GM19438 (cell line): ENCODE measurements at regions not wholly inside any gene's neighbourhood (a gene's known extent, or its start where the extent isn't known, plus 50 kb on each side); places are given as distances from the start of the nearest gene placed in this dataset.
"Not testable (repeated sequence)": the region's sequence is repeated elsewhere in the genome, so short reads cannot be mapped to it uniquely, and the experiment has no call there.

Source experiments
- ATAC-seq: cut with Tn5 transposase; IDR thresholded peaks from one replicate; pipeline ENCODE4 v1.9.1; 2021; ENCODE audit warnings: low read depth; ENCODE audit not compliant: unreplicated experiment

GRCh38 chr6:135701426-135701825 is 150.1 kb upstream of the PDE7B start:
- ATAC-seq: no peak

DNA sequence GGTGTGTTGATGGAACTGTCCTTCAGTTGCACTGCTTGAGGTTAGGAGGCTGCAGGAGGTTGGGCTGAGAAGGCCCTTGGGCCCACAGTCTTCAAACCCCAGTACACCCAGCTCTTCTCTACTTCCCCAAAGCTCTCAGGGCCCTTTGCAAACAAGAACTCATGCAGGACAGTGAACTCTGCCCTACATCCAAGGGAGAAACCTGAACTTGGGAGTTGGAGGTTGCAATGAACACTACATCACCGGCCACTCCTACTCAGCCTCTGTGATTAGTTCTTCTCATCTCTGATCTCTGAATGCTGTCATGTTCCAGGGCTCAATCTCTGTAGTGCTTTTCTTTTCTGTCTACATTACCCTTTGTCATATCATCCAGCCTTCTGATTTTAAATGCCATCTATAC is 148.5 kb upstream of the PDE7B start:
- ATAC-seq: no peak

DNA sequence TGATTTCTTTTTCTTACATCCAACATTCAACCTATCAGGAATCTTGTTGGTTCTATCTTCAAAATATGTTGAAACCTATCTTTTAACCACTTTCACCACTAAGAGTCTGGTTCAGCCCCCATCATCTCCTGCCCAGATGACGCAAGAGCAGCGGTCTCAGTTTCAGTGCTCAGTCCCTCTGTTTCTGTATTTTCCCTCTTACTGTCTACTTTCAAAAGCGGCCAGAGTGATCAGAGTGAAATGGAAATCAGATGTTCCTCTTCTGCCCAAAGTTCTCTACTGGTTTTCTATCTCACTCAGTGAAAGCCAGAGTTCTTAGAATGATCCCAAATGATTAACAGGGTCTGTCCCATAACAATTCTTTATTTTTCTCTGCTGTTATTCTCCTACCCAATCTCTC is 147.9 kb upstream of the PDE7B start:
- ATAC-seq: peak; percentile 97

- ATAC-seq: no peak
Observed at GRCh38 chr6:135707426-135707825, 144.1 kb upstream of the PDE7B start.

GRCh38 chr6:135710042-135710441 is 141.5 kb upstream of the PDE7B start:
- no peak for ATAC-seq

- ATAC-seq: no peak
Observed at GRCh38 chr6:135722190-135722589, 129.3 kb upstream of the PDE7B start.

DNA sequence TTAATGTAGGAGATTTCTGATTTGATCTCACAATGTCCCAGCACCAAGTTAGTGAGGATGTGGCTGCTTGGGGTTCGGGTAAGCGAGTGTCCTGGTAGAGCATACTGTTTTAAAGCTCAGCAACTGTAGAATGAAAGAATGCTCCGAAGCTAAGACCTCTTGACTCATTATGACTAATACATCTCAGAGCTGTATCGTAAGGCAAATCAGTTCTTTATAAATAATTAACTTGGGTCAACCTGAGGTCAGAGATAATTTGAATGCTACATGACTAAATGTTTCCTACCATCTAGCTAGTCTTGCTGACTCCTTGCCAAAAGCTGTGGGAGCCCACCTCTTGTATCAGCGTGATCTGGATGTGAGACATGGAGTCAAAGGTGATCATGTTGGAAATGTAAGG is 128.8 kb upstream of the PDE7B start:
- ATAC-seq: peak; percentile 83

DNA sequence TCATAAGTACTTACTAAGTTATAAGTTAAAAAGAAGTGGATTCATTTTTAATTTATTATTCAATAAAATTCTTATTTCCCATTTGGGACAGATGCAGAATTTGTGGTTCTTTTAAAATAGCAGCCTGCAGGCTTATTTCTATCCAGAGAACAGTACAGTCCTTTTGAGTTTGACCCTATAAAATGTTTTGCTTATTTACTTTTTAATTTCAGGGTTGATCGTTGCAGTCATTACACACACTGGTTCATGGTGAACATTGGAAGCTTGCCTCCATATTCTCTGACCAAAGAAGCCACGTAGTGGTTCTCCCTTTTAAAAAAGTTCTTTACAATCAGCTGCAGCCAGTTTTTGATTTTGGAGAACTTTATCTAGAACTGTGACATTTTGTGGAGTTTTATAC is 122.9 kb upstream of the PDE7B start:
- no peak for ATAC-seq

DNA sequence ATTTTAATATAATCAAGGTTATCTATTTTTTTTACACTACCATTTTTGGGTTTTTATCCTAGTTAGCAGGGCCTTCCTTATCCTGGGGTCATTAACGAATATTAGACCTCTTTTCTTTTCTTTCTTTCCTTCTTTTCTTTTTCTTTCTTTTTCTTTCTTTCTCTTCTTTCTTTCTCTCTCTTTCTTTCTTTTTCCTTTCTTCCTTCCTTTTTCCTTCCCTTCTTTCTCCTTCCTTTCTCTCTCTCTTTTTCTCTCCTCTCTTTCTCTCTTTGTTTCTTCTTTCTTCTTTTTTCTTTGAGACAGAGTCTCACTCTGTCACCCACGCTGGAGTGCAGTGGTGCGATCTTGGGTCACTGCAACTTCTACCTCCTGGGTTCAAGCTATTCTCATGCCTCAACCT is 120.4 kb upstream of the PDE7B start:
- no peak for ATAC-seq

GRCh38 chr6:135736351-135736750 is 115.2 kb upstream of the PDE7B start:
- ATAC-seq: not testable (repeated sequence)

DNA sequence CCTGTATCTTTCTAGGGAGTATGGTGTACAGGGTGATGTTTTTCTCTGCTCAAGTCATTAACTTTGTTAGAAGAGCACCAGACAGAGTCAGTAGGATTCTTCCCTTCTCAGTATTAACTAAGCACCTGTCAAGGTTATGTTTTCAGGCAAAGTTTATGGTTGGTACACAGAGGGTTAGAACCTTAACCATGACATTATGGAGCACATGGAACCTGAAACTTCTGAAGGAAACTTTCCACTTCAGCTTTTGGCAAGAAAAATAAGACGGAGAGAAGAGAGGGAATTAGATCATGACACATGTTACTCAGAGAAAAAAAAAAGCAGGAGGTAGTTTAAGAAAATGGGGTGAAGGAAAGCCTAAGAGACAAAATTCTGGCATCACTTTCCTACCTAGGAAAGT is 112.9 kb upstream of the PDE7B start:
- ATAC-seq: no peak

DNA sequence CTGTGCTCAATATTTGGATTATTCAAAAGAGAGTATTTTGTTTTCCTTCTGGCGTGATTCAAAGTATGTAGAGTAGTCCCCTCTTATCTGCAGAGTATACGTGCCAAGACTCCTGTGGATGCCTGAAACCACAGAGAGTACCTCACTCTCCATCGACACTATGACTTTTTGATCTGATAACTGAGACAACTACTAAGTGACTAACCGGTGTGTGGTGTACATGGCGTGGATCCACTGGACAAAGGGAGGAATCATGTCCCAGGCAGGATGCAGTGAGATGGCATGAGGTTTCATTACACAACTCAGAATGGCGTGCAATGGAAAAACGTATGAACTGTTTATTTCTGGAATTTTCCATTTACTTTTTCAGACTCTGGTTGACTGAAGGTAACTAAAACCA is 112.2 kb upstream of the PDE7B start:
- no peak for ATAC-seq

DNA sequence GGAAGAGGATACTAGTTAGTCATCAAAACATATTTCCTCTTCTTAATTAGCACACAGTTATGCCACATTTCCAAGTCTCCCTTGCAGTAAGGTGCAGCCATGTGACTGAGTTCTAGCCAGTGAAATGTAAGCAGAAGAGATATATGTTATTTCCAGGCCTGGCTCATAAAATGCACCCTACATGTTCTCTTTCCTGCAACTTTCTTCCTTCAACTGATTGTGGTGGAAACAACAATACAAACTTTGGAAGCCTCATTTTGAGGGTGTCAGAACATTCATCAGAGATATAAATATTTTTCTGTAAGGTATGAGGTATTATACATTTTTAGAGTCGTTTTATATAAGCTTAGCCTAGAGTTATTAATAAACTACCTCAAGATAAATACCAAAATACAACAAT is 110.9 kb upstream of the PDE7B start:
- ATAC-seq: no peak

- ATAC-seq: no peak
Observed at GRCh38 chr6:135743476-135743875, 108.0 kb upstream of the PDE7B start.

DNA sequence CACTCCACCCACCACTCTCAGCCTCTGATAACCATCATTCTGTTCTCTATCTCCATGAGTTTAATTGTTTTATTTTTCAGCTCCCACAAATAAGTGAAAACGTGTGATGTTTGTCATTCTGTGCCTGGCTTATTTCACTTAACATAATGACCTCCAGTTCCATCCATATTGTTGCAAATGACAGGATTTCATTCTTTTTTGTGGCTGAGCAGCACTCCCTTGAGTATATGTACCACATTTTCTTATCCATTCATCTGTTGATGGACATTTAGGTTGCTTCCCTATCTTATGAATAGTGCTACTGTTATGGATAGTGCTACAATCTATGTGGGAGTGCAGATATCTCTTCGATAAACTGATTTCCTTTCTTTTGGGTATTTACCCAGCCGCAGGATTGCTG is 103.3 kb upstream of the PDE7B start:
- no peak for ATAC-seq

- ATAC-seq: no peak
Observed at GRCh38 chr6:135750081-135750480, 101.4 kb upstream of the PDE7B start.

DNA sequence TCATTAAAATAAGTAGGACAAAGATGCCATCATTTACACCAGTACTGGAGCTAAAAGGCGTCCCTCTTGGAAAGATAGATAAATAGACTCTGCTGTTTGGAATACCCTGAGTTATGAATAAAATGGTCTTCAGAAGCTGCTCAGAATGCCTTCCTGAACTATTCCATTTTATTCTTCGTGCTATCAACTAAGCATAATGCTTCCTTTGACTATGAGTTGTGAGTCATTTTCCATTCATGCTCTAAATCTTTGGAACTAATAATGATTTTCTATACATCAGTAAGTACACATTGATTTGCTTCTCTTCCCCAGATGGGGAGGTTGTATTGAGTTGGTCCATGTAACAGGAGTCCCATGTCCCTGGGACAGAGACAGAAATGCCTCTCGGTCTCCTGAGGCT is 98.3 kb upstream of the PDE7B start:
- no peak for ATAC-seq

DNA sequence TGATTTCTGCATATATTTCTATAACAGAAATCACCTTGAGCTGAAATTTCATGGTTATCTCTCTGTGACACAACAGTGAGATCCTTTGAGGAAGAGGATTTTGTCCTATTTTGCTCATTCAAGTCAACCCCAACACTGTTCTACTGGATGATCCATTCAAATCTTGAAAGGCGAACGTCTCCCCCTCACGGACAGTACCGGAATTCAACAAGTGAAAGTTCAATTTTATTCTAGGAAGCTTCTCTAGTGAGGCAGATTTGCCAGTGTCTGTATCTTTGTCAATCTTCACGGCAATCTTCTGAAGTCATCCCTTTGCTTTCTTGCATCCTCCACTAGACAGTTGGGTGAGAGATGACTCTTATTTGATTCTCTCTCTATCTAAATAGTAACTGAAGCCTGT is 91.7 kb upstream of the PDE7B start:
- ATAC-seq: no peak

- no peak for ATAC-seq
Observed at GRCh38 chr6:135774006-135774405, 77.5 kb upstream of the PDE7B start.

- ATAC-seq: no peak
Observed at GRCh38 chr6:135779213-135779612, 72.3 kb upstream of the PDE7B start.

DNA sequence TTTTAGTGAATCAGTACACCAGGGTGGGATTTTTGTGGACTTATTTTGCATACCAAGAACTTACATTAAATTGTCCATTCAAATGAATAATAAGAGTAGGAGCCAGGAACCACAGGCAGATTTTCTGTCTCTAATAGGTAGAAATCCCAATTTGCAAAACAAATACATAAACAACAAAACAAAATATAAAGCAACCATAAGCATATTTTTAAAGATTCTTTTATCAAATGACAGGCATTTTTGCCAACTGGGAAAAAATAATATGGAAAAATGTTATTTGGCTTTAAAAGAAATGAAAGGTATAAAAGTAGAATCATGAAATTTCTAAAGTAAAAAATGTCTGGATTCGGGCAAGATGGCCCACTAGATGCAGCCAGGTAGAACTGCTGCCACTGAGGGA is 71.2 kb upstream of the PDE7B start:
- no peak for ATAC-seq

- ATAC-seq: no peak
Observed at GRCh38 chr6:135782546-135782945, 69.0 kb upstream of the PDE7B start.

DNA sequence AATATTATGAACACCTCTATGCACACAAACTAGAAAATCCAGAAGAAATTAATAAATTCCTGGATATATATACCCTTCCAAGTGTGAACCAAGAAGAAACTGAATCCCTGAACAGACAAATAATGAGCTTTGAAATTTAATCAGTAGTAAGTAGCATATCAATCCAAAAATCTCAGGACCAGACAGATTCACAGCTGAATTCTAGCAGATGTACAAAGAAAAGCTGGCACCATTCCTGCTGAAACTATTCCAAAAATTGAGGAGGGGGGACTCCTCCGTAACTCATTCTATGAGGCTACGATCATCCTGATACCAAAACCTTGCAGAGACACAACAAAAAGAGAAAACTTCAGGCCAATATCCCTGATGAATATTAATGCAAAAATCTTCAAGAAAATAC is 67.0 kb upstream of the PDE7B start:
- no peak for ATAC-seq
